Fibroblast of mammary gland (primary cell): ENCODE measurements at regions not wholly inside any gene's neighbourhood (a gene's known extent, or its start where the extent isn't known, plus 50 kb on each side); places are given as distances from the start of the nearest gene placed in this dataset.

Experiments
- DNase-seq: peaks from one replicate; pipeline ENCODE4 v3.0.0-alpha.2; 2010; ENCODE audit warnings: low read depth
- H3K4me3 ChIP-seq: 2 replicates; pipeline ENCODE4 v1.5.1; 2011; ENCODE audit warnings: low read depth, mild to moderate bottlenecking, low read length, moderate library complexity; ENCODE audit not compliant: control insufficient read depth
- CTCF ChIP-seq: conservative IDR thresholded peaks from 2 replicates; pipeline ENCODE4 v1.5.1; 2011; ENCODE audit warnings: low read depth, low read length, inconsistent platforms; ENCODE audit not compliant: control insufficient read depth, insufficient read depth

GRCh38 chr6:92047152-92047850, 1372.1 kb downstream of the EPHA7 start:
- TF ChIP-seq CTCF, result no peak
- DNase-seq, result no peak
- H3K4me3 ChIP-seq, result no peak overlapping the region

- DNase-seq, result no peak
- no peak overlapping the region for H3K4me3 ChIP-seq
- no peak for TF ChIP-seq CTCF
These were observed 1375.0 kb downstream of the EPHA7 start for GRCh38 chr6:92044312-92044711.

- H3K4me3 ChIP-seq, result no peak overlapping the region
- no peak for DNase-seq
- TF ChIP-seq CTCF, result no peak
These were observed 1375.6 kb downstream of the EPHA7 start for GRCh38 chr6:92043777-92044176.

- no peak for DNase-seq
- TF ChIP-seq CTCF, result no peak
- no peak overlapping the region for H3K4me3 ChIP-seq
These were observed 1392.5 kb downstream of the EPHA7 start for GRCh38 chr6:92026878-92027277.

GRCh38 chr6:92024881-92025280, 1394.5 kb downstream of the EPHA7 start:
- no peak for DNase-seq
- no peak for TF ChIP-seq CTCF
- no peak overlapping the region for H3K4me3 ChIP-seq

GRCh38 chr6:92024110-92024509, 1395.2 kb downstream of the EPHA7 start:
- no peak overlapping the region for H3K4me3 ChIP-seq
- DNase-seq, result no peak
- TF ChIP-seq CTCF, result no peak

- no peak for TF ChIP-seq CTCF
- DNase-seq, result no peak
- no peak overlapping the region for H3K4me3 ChIP-seq
These were observed 1395.9 kb downstream of the EPHA7 start for GRCh38 chr6:92023410-92023966.
